IMR-90 (cell line): ENCODE measurements at regions not wholly inside any gene's neighbourhood (a gene's known extent, or its start where the extent isn't known, plus 50 kb on each side); places are given as distances from the start of the nearest gene placed in this dataset.

Source experiments
- BHLHE40 ChIP-seq: fragments of 150-350 bp; IDR thresholded peaks from 2 replicates; pipeline ENCODE4 v1.6.1; 2016; ENCODE audit warnings: mild to moderate bottlenecking, low read depth, low read length
- CEBPB ChIP-seq: IDR thresholded peaks from 2 replicates; pipeline ENCODE4 v1.6.1; 2012; ENCODE audit warnings: low read depth, low read length, improper control_type of control experiment
- CTCF ChIP-seq: conservative IDR thresholded peaks from 2 replicates; pipeline ENCODE4 v1.5.1; 2012; ENCODE audit warnings: mild to moderate bottlenecking, low read depth, low read length, improper control_type of control experiment
- MAZ ChIP-seq: IDR thresholded peaks from 2 replicates; pipeline ENCODE4 v1.6.1; 2012; ENCODE audit warnings: low read depth, mild to moderate bottlenecking, low read length, improper control_type of control experiment, moderate library complexity, borderline replicate concordance
- NFE2L2 ChIP-seq: fragments of 150-350 bp; IDR thresholded peaks from 2 replicates; pipeline ENCODE4 v1.6.1; 2016; ENCODE audit warnings: low read depth, mild to moderate bottlenecking, low read length
- POLR2A ChIP-seq: IDR thresholded peaks from 2 replicates; pipeline ENCODE4 v1.6.1; 2012; ENCODE audit warnings: mild to moderate bottlenecking, low read depth, low read length
- RAD21 ChIP-seq: IDR thresholded peaks from 2 replicates; pipeline ENCODE4 v1.6.1; 2012; ENCODE audit warnings: low read length, improper control_type of control experiment
- RCOR1 ChIP-seq: IDR thresholded peaks from 2 replicates; pipeline ENCODE4 v1.6.1; 2012; ENCODE audit warnings: mild to moderate bottlenecking, low read length, improper control_type of control experiment; ENCODE audit not compliant: insufficient replicate concordance
- RFX5 ChIP-seq: IDR thresholded peaks from 2 replicates; pipeline ENCODE4 v1.8.0; 2012; ENCODE audit warnings: low read depth, mild to moderate bottlenecking, low read length, moderate library complexity
- SMC3 ChIP-seq: fragments of 150-350 bp; IDR thresholded peaks from 2 replicates; pipeline ENCODE4 v1.6.1; 2016; ENCODE audit warnings: low read depth, mild to moderate bottlenecking, antibody characterized with exemption, low read length, moderate library complexity
- USF2 ChIP-seq: fragments of 150-350 bp; IDR thresholded peaks from 2 replicates; pipeline ENCODE4 v1.6.1; 2017; ENCODE audit warnings: mild to moderate bottlenecking, antibody characterized with exemption, low read length, low read depth

DNA sequence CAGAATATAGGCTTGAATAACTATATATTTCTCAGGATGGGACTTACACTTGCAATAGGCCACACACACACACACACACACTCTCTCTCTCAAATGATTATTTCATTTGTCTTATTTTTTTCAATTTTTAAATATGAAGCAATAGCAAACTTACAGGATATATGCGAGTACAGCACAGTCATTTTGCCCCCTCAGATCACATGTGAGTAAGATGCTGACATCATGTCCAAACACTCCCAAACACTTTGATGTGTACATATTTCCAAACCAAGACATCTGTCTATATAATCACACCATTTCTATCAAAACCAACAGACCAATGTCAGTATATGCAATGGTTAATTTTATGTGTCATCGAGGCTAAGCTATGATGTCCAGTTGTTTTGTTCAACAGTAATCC is 1535.9 kb upstream of the FLRT2 start:
- no peak for TF ChIP-seq CTCF
- TF ChIP-seq POLR2A: no peak
- TF ChIP-seq SMC3: no peak
- TF ChIP-seq USF2: peak; percentile 32; the same call in 1 of the 2 replicates
- no peak for TF ChIP-seq RFX5
- no peak for TF ChIP-seq MAZ
- TF ChIP-seq RAD21: no peak
- peak; percentile 73 for TF ChIP-seq BHLHE40
- peak; percentile 91 for TF ChIP-seq CEBPB
- TF ChIP-seq NFE2L2: peak; percentile 65
- peak; percentile 53 for TF ChIP-seq RCOR1
